Gastrocnemius medialis (tissue), 4 donors: ENCODE measurements at regions not wholly inside any gene's neighbourhood (a gene's known extent, or its start where the extent isn't known, plus 50 kb on each side); places are given as distances from the start of the nearest gene placed in this dataset.

ENCODE experiments used
- CTCF ChIP-seq, 5 experiments: fragments of 450-650 bp in 3 of 5; fragments of 200-600 bp in 2 of 5; sonication (generic) in 2 of 5; IDR thresholded peaks in 4 of 5; conservative IDR thresholded peaks in 1 of 5; 1 replicate in 4 of 5; 2 replicates in 1 of 5; pipeline ENCODE4 v1.5.1; 2016 to 2019; ENCODE audit warnings: antibody characterized with exemption in 5 of 5, mild to moderate bottlenecking in 3 of 5, moderate library complexity in 3 of 5
- POLR2A ChIP-seq, 2 donors: fragments of 450-650 bp; IDR thresholded peaks; one replicate each; pipeline ENCODE4 v1.6.1; 2017; ENCODE audit warnings: antibody characterized with exemption in 2 of 2, mild to moderate bottlenecking in 2 of 2, moderate library complexity in 2 of 2

GRCh38 chr2:145185696-145186095 lies 665.8 kb upstream of the ZEB2 start:
- TF ChIP-seq CTCF (IDR thresholded peaks at IDR 0.05 in 4 of 5, conservative IDR thresholded peaks at IDR 0.05 in 1 of 5) (no peak), POLR2A (IDR thresholded peaks at IDR 0.05) (no peak)
